Hematopoietic multipotent progenitor cell treated with erythropoietin and hydrocortisone succinate and interleukin-3 and kit ligand, for 15 days (in vitro differentiated cells): ENCODE measurements at regions not wholly inside any gene's neighbourhood (a gene's known extent, or its start where the extent isn't known, plus 50 kb on each side); places are given as distances from the start of the nearest gene placed in this dataset.
"Not testable (repeated sequence)": the region's sequence is repeated elsewhere in the genome, so short reads cannot be mapped to it uniquely, and the experiment has no call there.

Experiments used
- DNase-seq: peaks from one replicate; pipeline ENCODE4 v3.0.0-alpha.2; 2015; ENCODE audit warnings: low spot score

DNA sequence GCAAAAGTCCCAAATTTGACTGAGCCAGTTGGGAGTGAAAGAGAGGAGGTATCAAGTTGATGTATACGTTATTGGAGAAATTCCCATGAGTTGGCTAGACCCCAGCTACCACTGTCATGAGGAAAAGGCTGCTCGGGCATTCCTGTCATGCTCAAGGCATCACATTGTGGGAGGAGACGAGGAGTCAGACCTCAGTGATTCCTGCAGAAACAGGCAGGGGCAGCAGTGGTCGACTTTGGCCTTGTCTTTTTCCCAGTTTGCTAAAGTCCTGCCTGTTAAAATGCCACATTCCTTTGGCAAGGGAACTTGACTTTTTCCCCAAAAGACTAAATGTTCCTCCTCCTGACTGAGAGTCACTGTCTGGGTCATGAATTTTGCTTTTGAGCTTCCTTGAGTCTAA, 295.5 kb upstream of the HS3ST5 start:
- DNase-seq, result no peak

DNA sequence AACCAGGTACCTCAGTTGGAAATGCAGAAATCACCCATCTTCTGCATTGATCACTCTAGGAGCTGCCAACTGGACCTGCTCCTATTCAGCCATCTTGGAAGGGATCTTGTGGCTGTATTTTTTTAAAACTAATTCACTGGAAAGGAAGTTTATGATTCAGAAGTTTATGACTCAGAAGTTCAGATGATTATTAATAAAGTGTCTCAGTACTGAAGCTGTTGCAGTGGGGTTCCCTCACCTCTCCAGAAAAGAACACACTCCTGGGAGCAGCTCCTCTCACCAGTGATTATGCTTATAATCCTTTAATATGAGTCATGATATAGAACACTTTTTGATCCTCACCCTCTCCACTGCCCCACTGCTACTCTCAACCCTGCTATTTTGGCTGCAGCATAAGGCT, 291.2 kb upstream of the HS3ST5 start:
- DNase-seq, result no peak

DNA sequence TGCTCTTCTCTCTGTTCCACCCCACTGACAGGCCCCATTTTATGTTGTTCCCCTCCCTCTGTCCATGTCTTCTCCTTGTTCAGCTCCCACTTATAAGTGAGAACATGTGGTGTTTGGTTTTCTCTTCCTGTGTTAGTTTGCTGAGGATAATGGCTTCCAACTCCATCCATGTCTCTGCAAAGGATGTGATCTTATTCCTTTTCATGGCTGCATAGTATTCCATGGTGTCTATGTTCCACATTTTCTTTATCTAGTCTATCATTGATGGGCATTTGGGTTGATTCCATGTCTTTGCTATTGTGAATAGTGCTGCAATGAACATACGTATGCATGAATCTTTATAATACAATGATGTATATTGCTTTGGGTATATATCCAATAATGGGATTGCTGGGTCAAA, 283.4 kb upstream of the HS3ST5 start:
- DNase-seq, result not testable (repeated sequence)

DNA sequence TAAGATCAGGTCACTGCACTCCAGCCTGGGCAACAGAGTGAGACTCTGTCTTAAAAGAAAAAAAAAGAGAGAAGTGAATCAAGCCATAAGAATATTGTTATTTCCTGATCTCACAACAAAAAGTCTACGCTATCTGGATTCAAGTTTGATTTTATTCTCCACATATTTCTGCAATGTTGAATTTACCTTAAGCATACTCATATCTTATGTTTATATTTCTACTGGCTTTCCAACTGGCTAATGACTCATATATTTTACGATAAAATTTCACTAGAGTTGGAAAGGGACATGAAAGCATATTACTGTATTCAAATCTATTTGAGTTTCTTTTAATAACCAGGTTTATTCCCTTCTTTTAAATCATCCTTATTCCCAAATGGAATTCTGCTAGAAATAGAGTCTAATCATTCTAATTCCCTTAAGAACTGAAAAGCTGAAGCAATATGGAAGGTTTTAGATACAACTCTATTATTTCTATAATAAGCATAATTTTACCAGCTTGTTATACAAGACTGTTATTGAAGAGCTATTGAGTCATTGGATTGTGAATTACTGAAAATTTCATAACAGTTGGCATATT, 276.9 kb upstream of the HS3ST5 start:
- no peak for DNase-seq

DNA sequence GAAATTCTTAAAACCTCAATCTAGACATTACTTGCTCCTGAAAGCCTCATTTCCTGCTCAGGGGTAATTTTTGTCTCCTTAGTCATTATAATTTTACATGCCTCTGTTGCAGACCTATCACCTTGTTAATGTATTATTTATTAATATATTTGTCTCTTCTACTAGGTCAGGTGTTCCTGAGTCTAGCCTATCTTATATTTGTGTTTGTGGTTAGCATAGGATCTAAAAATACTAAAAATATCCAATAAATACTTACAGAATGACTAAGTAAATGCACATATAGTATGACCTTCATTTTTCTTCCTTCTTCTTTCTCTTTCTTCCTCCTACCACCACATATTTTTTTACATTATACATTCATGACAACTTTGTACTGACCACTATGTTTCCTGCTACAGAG, 268.9 kb upstream of the HS3ST5 start:
- no peak for DNase-seq

DNA sequence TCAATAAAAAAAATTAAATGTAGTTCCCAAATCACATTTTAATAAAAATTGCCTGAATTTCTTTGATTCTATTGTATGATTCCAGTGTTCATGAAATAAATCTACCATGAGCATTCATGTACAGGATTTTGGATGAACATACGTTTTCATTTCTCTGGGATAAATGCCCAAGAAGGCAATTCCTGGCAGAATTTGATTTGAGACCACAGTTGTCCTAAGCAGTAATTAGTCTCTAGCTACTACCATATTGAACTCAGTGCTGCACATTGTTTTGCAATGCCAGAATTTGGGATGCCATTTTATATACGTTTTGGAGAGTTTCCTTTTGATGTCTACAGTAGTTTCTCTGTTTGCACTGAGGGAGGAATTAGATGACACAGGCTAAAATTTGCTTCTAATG, 265.3 kb upstream of the HS3ST5 start:
- no peak for DNase-seq

DNA sequence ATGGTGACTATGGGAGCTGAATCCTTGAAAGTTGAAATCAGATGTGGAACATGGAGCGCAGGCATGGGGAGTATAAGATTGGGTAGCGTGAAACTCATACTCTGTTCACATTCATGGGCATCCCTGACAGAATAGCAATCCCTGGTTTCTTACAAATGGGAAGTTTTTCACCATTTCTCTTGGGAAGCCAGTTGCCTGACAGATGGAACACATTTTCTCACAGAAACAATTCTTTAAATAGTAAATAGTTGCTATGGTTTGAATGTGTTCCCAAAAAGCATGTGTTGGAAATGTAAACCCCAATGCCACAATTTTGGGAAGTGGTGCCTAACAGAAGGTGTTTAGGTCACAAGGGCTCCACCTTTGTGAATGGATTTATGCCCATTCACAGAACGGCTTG, 262.8 kb upstream of the HS3ST5 start:
- no peak for DNase-seq

DNA sequence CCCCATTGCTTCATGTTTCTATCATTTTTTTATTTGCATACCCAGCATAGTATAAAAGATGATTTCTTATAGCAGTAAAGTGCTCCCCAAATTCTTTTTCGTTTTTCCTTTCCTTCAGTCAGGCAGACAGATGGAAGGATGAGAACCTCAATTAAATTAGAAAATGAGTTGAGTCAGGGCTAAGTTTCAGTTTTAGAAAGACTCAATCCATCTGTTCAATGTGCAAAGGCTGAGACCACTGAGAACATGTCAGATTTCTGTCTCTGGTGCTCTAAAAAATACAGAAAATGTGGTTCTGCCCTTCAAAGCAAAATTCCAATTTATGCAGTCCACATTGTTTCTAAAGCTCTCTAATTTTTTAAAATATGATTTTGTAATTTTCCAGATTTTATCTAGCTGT, 257.6 kb upstream of the HS3ST5 start:
- no peak for DNase-seq

DNA sequence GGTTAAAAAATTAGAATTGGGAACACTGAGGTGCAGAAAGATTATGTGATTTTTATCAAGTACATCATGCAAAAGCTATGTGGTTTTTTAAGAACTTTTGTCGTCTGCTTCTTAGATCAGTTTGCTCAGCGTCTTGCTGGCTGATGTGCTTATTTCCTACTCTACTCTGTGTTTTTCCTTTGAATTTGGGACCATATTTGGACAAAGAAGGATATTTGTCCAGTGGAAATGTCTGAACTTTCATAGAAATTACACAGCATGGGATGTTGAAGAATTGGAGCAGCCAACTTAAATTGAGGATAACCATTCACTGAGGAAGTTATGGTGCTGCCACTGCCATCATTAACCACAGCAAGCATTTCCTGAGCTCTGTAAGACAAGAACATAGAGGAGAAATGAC, 252.8 kb upstream of the HS3ST5 start:
- no peak for DNase-seq

DNA sequence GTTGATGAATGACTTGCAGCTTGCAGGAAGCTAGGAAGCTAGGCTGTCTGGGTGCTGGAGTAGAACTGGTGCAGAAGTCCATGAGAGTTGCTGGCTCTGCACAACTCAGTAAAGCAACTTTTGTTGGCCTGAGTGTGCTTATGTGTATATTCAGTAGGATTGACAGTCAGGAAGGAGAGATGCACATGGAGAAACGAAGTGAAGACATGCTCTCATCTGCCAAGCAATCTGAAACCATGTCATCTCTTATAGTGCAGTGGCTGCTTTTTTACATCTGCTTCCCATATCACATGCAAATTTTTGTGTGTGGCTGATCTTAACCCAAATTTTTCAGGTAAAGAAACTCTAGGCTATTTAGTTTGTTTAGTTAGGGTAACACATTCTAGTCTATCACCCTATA, 252.4 kb upstream of the HS3ST5 start:
- no peak for DNase-seq

DNA sequence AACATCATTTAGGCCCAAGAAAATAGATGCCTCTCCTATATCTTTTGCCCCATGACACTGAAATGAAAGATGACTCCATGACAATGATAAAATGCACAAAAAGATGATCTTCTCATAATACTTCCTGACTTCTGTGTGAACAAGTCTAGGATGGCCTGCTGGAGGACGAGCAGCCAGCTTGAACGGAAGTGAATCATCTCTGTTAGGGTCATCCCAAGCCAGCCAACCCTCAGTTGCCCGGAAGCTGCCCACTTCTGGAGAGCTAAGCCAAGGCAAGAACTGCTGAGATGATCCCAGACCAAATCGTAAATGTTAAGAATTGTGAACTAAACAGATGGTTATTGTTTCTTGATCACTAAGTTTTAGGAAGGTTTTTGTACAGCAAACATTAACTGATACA, 249.7 kb upstream of the HS3ST5 start:
- no peak for DNase-seq

DNA sequence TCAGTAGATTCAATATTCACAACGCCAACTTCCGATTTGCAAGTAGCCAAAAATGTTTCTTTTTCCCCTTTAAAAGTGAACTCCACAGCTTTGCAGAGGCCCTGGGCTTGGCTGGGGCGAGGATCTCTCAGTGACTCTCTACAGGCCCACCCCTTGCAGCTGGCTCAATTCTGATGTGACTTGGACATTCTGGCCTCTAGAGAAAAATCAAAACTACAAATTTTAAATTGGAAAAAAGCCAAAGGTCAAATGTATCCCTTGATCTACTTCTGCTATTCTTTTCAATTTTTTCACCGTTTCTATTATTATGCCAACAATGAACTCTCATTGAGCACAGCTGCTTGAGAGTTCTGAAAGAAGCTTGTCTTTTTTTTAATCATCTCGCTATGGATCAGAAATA, 245.9 kb upstream of the HS3ST5 start:
- DNase-seq, result no peak

DNA sequence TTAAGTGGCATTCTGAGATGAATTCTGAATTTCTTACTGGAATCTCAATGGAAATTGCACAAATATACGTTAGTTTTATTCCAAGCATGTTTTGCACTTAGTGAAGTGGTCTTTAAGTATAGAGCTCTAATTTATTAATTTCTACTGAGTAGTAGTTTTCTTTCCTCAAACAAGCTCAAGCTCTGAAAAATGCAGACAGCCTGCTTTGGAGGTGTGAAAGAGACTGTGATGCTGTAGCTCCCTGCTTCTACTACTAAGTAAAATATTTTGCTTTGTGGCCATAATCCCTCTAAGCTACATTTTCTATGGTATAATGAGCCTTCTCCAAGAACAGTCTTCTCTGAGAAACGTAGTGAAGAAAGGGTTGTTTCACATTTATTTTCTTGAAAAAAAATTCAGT, 243.5 kb upstream of the HS3ST5 start:
- no peak for DNase-seq

DNA sequence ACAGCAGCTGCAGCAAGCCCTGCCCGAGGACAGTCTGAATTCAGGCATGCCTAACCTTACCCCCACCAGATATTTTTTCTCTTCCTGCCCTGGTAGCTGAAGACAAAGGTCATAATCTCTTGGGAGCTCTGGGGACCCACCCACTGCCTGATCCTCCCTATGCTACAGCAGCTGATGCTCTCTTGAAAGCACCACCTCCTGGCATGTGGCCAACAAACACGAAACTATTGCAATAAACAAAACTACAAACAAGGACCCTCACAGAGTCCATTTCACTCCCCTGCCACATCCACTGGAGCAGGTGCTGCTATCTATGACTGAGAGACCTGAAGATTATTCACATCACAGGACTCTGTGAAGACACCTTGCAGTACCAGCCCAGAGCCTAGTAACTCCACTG, 238.5 kb upstream of the HS3ST5 start:
- no peak for DNase-seq

DNA sequence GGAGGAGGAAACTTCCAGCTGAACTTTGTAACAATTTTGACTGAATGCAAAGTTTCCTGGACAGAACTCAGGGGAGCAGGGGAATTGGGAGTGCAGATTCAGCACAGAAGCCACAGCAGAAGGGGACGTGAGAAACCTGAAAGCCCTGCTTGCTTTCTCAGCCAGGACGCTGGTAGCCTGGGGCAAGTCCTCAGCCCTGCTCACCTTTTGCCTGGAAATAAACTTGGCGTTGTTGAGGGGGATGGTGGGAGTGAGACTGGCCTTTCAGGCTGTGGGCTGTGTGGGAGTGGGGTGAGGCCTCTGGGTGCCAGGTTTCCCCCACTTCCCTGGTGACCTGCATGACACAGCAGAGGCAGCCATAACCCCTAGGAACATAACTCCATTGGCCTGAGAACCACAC, 238.1 kb upstream of the HS3ST5 start:
- DNase-seq, result no peak

DNA sequence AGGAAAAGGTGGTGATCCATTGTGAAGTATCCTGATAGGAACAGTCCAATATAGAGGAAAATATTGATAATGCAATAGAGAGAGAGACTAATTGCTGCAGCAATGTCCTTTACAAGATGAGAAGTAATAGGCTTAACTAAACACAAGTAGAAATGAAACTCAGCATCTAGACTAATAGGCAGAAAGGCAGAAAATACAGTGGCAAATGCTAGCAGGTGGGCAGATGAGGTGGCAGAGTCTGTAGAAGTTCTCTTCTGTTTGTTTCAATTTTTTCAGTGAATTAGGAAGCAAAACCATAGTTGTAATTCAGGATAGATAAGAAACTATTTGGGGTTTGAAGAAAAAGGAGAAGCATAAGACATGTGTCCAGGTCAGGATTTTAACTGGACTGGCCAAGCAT, 236.7 kb upstream of the HS3ST5 start:
- DNase-seq, result no peak

DNA sequence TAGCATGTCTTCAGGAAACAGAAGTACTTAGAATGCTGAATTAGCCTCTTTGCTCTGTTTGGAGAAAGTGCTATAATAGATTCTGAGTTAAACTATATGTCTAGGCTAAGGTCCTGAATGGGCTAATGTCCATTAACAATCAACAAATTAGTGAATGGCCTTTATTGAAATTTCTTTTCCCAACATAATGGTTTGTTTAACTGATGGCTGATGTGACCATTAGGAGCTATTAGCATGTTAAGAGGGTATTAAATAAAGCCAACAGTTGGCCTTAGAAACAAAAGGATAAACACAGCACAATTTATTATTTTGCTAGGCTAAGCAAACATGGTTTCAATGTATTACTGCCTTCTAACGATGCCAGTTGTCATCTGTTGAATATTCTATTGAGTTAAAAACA, 234.3 kb upstream of the HS3ST5 start:
- DNase-seq, result no peak

DNA sequence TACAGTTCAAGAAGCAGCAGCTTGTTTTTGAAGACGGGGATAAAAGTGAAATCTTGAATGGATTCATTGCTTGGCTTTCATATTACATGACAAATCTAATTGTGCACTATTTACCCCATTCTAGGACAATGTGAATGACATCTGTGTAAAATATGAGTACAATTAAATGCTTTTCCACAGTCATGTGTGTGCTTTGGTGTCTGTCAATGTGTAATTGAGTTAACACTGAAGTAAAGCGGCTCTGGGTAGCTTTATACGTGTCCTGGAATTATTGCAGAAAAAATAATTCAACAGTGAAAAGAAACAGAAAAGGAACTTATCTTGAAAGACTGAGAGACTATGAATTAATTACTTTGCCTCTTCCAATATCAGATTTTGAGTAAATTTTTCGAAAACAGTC, 233.5 kb upstream of the HS3ST5 start:
- no peak for DNase-seq

DNA sequence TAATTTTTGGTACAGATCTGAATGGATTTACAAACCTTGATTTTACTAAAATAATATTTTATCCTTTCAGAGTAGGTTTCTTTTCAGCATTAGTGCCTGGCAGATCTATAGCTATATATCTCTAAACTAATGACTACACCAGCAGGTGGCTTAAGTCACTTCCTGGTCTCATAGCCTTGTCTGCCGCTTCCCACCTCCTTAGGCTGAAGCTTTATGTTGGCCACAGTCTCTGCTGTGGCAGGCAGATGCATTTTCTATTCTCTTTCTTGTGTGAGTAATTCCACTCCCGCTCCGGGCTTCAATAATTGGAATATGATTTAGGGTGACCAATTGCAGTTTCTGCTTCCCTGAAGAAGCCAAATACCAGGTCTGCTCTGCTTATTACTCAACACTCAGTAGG, 226.8 kb upstream of the HS3ST5 start:
- no peak for DNase-seq

DNA sequence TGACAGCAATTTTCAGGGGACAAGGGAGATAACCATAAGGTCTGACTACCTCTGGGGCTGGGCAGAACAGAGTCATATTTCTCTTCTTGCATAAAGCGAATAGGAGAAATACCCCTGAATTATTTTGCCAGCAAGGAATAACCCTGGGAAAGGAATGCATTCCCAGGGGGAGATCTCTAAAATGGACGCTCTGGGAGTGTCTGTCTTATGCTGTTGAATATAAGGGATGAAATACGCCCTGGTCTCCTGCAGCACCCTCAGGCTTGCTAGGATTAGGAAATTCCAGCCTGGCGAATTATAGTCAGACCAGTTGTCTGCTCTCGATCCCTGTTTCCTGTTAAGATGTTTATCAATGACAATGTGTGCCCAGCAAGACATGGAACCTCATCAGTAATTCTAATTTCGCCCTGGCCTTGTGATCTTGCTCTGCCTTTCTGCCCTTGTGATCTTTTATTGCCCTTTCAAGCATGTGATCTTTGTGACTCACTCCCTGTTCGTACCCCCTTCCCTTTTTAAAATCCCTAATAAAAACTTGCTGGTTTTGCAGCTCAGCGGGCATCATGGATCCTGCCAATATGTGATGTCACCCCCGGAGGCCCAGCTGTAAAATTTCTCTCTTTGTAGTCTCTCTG, 221.6 kb upstream of the HS3ST5 start:
- DNase-seq, result no peak

DNA sequence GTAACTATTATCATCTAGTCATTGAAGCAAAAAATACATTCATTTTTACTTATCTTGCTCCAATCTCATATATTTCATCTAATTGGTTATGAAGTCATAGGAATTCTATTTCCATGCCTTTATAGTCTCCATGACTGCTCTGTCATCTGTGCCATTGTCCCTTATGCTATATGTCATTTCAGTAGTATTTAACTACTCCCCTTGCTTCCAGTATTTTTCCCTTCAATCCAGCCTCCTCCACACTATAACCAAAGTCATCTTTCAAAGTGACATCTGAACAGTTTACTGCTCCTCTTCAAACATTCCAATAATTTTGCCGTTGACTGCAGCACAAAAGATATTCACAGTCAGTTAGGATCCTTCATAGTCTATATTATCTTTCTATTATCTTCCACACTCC, 216.6 kb upstream of the HS3ST5 start:
- DNase-seq, result no peak

DNA sequence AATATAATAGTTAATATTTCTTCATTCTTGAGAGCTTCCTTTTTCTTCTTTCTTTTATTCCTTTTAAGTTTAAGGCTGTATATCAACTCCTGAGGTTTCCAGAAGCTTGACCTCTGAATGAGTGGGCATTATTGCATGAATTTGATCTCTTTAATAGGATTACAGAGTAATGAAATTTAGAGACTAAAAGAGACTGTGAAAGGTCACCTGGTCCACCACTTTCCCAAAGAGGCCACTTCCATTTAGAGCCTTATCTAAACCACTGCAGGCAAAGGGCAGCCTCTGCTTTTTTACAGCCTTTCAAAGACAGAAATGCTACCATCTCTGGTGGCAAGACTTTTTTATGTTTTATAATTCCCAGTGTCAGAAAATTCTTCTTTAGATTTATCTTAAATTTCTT, 215.3 kb upstream of the HS3ST5 start:
- no peak for DNase-seq

DNA sequence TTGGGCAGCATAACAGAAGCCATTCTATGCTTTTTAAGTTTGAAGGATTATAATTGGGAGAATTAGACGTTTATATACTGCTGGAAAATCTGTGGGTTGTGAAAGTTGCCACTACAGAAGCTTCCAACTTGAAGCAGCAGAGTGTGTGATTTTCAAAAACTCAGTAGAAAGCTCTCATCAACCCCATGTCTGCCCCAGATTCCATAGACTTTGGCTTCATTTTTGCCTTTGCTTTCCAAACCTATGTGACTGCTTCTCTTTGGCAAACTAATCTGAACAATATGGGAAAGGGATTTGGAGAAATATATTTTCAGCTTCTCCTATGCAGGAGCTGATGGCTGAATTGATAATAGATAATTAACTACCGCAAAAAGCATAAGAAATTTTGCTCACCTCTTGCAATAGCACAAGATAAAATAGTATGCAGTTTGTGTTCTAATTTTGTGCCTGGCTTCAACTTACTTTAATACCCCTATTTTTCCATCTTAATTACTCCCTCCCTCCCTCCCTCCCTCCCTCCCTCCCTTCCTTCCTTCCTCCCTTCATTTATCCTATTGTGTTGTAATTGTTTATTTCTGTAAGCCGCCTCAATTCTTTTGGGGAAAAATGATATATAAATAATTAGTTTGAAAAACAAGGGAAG, 214.1 kb upstream of the HS3ST5 start:
- DNase-seq, result no peak

DNA sequence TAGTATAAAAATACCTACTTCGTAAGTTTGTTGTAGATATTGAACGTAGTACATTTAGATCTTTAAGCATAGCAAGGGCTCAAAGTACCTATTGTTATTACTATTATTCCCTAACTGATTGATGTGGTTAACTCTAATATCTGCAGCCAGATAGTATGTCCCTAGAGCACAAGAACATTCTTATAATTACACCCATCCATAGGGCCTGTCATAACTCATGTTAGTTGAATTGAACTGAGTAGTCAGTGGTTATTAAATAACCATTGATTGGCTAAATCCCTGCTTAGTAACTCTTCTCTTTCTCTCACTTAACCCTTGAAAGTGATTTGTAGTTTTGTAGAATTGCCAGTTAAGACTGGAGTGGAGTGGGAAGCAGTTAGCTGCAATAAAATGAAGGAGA, 207.5 kb upstream of the HS3ST5 start:
- DNase-seq, result no peak
